Stimulated activated naive CD4-positive, alpha-beta T cell (primary cell): ENCODE measurements at regions not wholly inside any gene's neighbourhood (a gene's known extent, or its start where the extent isn't known, plus 50 kb on each side); places are given as distances from the start of the nearest gene placed in this dataset.

Experiments used
- DNase-seq, 6 experiments: peaks; one replicate each; lab custom pipeline; 2025; lab: John Stamatoyannopoulos, UW

DNA sequence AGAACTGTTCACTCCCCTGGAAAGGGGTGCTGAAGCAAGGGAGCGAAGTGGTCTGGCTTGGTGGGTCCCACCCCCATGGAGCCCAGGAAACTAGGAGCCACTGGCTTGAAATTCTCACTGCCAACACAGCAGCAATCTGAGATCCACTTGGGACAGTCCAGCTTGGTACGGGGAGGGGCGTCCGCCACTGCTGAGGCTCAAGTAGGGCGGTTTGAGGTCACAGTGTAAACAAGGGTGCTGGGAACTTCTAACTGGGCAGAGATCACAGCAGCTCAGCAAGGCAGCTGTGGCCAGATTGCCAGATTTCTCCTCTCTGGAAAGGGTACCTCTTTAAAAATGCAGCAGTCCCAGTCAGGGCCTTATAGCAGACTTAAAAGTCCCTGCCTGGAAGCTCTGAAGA is 53.9 kb upstream of the GALNTL6 start:
- no peak for DNase-seq

DNA sequence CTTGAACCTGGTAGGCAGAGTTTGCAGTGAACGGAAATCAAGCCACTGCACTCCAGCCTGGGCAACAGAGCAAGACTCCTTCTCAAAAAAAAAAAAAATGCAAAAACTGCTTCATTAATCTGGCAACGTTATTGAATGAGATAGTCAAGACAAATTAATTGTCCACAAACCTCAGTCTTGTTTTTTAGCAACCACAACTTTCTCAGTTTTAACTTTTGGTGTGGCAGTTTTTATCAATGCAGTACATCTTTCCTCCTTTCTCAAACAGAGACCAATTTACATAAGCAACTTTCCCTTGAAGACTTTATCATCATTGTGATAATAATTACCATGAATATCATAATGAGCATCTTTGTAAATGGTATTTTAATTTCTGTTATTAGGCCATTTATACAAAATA is 61.7 kb upstream of the GALNTL6 start:
- no peak for DNase-seq

DNA sequence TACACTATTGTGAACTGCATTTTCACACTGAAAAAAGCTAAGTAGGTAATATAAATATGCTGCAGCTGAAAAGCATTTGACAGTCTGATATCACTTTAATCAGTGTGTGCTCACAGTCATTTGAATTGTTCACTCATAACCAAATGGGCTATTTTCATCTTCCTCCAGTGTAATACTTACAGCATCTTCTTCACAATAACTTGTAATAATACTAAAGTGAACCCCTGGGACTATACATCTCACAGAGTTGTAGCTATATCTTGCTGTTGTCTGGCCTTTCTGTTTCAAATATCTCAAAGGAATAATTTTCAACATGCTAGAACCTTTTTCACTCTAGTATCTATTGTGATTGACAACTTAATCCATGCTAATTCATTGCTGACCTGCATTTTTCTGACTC is 66.8 kb upstream of the GALNTL6 start:
- no peak for DNase-seq

DNA sequence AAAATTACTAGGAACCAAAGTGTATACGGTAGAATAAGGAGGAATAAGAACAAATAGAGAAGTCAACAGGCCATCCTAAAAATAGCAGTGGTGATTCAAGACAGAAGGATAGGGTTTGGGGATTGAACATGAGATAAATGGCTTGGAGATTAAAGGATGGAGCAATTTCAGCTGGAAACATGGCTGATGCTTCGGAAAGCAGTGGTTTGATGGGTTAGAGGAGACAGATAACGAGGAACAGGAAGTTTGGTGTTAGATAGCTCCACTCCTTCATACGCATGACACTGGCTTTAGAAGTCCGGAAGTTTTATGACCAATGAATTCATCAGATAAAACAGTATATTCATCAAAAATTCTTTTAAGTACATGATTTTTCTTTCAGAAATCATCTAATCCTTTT is 70.8 kb upstream of the GALNTL6 start:
- no peak for DNase-seq

DNA sequence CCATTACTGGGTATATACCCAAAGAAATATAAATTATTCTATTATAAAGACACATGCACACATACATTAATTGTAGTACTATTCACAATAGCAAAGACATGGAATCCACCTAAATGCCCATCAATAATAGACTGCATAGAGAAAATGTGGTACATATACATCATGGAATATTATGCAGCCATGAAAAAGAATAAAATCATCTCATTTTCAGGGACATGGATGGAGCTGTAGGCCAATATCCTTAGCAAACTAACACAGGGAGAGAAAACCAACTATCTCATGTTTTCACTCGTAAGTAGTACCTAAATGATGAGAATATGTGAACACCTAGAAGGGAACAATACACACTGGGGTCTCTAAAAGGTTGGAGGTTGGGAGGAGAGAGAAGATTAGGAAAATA is 86.0 kb upstream of the GALNTL6 start:
- no peak for DNase-seq

DNA sequence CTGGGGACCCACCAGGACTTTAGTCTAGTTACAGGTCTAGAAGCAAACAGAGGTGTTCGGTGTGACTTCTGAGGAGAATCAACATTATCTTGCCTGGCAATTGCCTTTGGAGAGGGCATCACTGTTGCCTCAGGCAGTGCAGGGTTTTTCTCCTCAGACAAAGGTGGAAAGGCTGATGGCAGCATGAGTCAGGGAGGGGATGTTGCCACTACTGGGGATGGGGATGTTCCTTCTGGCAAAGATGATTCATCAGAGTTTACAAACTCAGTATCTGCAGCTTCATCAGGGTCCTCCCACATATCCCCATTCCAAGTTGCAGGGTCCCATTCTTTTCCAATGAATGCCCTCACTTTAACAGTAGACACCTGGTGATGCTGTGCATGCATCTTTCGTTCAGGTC is 91.3 kb upstream of the GALNTL6 start:
- DNase-seq = no peak

DNA sequence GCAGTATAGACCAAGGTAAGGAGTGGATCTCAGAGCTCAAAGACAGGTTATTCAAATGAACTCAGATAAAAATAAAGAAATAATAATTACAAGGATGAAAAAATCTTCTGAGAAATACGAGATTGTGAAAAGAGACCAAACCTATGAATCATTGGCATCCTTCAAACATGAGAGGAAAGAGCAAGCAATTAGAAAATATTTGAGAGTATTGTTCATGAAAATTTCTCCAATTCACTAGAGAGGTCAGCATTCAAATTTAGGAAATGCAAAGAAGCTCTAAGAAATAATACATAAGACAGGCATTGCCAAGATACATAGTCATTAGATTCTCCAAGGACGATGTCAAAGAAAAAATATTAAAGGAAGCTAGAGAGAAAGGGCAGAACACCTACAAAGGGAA is 93.5 kb upstream of the GALNTL6 start:
- DNase-seq = no peak

DNA sequence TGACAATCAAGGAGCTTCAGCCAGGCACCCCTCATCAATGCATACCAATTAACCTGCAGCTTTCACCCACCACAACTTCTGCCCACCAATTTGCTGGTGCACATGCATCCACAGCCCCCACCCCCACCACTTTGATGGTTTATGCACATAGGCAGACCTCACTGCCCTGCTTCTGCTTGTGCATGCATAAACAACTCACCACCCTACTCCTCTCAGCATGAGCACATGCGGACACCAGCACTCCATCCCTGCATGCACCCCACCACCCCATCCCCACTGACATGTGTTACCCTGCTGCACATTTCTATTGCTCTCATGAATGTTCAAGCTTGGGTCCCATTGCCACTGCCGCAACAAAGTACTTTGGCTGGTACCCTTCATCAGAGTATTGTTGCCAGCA is 94.5 kb upstream of the GALNTL6 start:
- no peak for DNase-seq

DNA sequence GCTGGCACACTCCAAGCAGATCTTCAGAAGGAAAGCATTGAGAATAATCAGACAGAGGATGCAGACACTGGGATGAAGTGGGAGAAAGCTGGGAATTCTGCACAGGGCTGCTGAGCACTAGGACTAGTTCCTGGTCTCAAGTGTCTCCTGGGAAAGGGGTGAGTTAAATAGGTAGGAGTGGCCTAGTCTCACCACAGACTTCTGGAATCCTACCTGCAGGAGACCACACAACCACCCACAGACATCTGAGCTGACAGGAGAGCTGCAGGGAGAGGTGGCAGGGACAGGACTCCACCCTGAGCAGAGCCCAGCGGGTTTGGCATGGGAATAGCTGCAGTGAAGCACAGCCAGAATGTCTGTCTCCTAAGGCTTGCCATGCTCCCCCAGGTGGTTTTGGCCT is 95.1 kb upstream of the GALNTL6 start:
- DNase-seq = no peak

DNA sequence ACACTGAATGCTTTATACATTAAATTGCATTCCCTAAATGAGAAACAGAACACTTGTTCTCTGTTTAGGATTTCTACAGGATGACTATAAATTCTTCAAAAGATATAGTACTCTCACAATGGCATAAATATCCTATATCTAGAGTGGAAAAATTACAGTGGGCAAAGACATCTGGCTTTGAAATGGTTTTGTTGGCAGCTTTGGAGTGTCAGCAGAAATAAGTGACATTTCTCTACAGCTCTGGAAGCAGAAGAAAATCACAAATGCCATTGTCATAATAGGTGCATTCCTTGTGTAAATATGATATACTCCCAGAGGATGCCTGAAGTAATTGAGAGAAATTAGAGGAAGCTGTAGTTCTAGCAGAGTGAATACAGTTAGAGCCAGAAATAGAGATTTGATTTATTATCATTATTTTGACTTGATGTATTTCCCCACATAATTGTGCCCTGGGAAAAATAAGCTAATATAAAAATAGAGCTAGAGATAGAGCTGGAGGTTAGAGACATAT is 95.9 kb upstream of the GALNTL6 start:
- DNase-seq = no peak

DNA sequence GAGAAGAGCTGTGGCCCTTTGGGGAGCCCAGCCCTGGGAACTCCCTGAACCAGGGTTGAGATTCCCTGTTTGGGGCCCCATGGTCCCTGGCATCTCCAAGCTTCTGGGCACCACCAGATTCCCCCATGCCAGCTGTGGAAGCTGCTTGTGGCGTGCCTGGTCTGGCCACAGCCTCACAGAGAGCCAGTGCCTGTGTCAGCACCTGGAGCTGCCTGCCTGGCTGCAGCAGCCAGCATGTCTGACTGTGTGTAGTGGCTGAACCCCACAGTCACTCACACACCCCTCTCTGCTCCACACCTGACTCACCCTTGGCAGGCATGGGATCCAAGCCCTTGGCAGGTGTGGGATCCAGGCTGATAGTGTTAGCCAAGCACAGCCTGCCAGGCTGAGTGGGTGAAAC is 97.2 kb upstream of the GALNTL6 start:
- no peak for DNase-seq

DNA sequence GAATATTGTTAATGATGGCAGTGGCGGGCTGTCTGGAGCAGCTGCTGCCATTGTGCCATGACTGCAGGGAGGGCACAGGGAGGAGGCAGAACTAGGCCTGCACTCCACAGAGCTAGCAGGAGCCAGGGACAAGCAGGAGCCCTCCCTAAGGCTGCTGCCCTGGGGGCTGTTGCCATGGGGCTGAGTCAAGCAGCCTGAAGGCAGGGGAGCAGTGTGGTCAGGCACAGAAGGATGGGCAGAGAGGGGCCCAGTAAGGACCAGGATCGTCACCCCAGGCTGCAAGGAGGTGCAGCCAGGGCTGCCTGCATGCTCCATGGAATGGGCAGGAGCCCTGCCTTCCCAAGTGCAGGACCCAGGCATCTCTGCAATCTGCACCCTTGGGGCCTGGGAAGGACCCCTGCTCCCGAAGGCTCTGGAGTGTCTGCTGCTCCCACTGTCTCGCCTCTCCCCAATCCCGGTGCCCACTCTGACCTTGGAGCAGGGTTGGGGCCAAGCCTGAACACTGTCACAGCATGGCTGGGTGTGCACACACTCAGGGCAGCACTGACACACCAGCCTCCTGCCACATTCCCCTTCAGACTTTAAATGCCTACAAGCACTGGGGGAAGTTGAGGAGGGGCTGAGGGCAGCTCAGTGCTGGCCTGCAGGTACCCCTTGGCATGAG is 98.3 kb upstream of the GALNTL6 start:
- DNase-seq = no peak

DNA sequence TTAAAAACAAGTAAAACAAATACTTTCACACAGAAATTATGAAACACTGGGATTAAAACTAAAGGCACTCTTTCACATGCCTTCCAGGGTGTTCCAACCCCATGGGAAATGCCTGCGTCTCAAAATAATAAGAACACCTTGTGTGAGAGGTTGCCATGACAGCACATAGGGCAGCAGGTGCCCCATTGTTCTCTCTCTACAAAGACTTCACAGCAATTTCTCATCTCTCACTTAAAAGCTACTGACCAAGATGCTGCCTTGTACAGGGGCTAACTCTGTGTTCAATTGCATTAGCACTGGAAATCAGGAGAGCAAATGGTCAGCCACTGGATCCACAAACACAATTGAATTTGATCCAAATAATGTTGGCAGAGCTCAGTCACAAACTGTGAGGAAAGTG is 102.5 kb upstream of the GALNTL6 start:
- no peak for DNase-seq

DNA sequence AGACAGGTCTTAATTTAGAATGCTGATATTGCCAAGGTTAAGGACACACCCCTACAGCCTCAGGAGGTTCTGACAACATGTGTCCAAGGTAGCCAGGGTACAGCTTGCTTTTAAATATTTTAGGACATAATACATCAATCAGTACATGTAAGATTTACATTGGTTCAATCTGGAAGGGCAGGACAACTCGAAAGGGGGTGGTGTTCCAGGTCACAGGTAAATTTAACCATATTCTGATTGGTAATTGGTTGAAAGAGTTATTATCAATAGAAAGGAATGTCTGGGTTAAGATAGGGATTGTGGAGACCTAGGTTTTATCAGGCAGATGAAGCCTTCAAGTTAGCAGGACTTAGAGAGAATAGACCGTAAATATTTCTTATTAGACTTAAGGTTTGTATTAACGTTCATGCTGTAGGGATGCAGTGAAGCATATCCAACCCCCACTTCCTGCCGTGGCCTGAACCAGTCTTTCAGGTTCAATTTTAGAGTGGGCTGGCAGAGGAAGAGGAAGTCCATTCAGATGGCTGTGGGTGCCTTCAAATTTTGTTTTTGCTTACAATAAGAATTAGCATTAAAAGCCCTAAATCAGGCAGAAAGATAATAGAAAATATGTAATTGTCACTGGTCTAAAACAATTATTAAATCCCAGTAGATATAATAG is 136.5 kb upstream of the GALNTL6 start:
- DNase-seq = no peak

DNA sequence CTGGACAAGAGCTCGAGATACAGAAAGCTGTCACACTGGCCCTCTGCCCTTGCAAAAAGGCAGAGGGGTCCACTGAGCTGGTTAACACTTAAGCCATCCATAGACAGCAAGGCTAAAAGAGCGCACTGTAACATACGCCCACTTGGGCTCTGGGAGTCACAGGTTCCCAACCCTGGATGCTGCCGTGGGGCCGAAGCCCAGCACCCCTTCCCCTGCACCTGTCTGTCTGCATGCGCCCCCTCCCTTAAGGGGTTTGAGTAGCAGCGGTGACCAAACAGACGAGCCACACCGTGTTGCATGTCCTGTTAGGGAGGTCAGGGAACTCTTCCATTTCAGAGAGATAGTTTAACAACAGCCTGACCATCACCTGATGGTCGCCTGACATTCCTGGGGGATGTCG is 138.4 kb upstream of the GALNTL6 start:
- no peak for DNase-seq

DNA sequence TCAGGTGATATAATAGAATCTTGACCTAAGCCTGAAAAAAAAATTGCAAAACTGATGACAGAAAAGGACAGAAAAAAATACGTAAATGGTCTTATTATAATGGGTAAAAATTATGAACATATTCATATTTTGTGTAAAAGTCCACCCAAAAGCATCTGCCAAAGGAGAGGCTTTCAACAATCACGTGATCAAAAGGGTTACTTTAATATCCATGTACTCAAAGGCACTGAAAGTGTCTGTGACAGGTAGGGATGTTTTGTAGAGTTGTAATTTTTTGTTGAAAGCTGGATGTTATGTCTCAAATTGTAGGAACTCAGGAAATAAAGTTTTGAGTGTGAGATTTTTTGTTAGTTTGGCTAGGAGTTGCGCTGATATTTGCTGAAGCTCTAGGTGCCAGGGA is 144.8 kb upstream of the GALNTL6 start:
- DNase-seq = no peak

DNA sequence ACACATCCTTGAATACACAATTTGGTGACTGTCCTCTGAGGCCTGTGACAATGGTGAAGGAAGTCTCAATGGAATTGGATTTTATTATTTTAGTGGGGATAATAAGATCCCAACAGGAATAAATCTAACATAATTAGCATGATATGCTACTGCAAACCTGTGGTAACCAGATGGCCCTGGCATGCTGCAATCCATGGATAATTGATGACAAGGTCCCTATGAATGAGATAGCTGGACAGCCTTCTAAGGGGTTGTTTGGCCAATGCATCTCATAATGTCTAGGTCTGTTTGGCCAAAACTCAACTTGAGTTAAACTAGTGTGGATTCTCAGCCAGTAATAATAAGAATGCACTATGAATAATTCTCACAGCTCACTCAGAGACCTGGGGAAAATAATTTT is 145.3 kb upstream of the GALNTL6 start:
- peak in 1 of 6 experiments; percentile 26 for DNase-seq

DNA sequence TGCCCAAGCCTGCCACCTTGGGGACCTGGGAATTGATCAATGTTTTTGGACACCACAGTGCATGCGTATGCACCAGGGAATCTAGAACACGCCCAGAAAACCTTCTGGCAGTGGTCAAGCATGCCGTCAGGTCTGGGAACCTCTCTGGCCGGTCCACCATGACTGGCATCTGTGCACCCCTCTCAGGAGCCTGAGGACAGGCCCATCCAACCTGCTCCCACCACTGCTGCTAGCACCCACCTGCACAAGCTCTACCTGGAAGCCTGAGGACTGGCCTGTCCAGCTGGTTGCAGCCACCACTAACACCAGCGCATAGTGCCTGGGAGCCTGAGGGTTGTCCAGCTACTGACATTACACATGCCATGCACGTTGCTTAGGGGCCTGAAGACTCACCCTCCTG is 162.1 kb upstream of the GALNTL6 start:
- DNase-seq = no peak

DNA sequence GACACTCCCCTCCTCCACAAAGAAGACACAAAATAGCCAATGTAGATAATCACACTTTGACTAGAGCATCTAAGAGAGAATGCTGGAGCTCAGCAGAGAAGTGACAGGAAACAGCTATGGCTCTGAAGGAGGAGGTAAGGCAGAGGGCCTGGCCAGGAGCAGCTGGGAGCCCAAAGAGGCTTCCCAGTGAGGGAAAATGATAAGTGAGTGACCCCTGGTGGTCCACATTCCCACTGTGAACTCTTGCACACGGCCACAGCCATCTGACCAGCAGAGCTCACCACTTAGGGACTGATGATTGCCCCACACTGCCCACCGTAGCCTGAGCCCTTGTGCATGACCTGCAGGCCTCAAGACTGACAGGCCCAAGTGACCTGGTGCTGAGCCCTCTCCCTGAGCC is 162.7 kb upstream of the GALNTL6 start:
- no peak for DNase-seq

DNA sequence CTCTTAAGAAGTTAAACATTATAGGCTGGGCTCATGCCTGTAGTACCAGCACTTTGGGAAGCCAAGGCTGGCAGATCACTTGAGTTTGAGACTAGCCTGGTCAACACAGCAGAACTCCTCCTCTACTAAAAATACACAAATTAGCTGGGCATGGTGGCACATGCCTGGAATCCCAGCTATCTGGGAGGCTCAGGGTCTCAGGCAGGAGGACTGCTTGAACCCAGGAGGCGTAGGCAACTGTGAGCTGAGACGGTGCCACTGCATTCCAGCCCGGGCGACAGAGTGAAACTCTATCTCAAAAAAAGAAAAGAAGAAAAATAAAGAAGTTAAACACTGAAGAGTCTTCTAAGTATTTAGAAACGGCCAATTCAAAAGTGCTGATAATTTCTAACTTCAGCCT is 164.3 kb upstream of the GALNTL6 start:
- no peak for DNase-seq

DNA sequence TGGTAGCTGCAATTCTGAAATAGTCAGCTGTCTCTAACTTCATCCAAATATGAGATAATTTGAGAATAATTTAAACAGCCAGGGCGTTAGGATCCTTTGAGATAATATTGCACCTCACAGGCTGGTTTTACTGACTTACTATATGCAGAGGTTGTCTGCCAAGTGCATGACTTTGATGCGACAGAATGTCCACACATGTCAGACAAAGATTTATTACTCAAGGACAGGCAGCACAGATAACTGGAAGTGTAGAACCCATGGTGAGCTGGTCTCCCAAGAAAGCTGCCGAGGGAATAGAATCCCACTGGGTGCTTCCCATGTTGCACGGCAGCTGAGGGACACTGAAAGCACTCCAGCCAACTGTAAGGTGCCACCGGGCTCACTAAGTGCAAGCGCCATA is 166.2 kb upstream of the GALNTL6 start:
- no peak for DNase-seq

DNA sequence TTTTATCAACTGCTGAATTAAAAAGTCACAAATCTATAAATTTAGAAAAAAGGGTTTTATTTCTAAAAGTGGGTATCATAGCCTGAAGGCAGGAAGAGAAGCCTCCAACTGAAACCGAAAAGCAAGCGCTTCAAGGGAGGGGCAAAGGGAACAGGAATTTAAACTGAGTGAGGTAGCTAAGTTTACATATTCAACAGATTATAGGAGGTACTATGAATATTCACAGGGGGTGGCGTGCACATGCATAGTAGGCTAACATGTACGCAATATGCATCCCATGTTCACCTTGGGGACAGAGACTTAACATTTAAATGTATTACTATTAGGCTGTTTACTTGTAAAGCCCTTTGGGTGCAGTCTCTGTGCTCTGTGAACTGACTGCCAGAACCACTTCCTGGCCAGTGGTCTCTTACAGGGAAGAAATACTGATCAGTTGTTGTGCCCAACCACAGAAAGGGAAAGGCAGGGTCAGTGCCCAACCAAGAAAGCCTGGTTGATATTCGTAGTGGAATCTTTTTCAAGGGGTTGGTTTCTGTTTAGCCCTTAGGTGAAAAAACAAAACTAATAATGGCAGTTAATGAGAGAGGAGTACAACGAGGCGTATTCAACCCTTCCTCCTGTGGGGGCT is 168.7 kb upstream of the GALNTL6 start:
- no peak for DNase-seq

DNA sequence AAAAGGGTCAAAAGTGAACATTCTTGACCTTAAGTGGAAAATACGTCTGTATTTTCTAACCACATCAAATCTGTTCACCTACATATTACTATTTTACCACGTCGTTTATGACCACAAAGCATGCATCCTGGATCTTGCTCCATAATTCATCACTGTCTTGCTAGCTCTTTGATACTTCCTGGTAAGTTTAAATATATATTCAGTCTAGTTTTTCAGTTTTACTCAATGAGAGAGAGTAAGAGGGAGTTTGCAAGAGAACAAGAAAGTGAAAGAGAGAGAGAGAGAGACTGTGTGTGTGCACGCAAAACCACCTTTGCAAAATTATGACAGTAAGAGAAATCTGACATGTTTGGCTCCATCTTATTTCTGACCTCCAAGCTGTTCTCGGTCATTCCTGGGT is 173.7 kb upstream of the GALNTL6 start:
- DNase-seq = no peak

DNA sequence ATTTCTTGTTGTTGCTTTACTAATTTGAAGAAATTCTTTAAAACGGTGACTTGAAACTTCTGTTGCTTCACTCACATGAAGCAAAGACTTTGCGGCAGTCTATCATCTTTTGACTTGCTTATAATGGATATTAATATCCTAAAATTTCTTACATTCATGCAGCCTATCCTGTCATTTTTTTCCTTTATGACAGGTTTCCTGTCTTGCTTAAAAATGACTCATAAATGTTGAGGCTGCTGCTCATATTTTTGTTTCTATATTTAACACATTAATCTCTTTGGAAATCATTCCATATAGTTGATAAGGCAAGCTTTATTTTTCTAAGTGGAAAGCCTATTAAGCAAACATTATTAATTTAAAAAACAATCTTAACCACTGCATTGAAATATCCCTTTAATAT is 176.6 kb upstream of the GALNTL6 start:
- DNase-seq = no peak
